DND-41 (cell line): ENCODE measurements at regions not wholly inside any gene's neighbourhood (a gene's known extent, or its start where the extent isn't known, plus 50 kb on each side); places are given as distances from the start of the nearest gene placed in this dataset.

ENCODE experiments used
- ATAC-seq: fragments of 200-7000 bp; cut with Tn5 transposase; 3 replicates; pipeline ENCODE4 v1.9.1; 2021; ENCODE audit warnings: low read depth; ENCODE audit not compliant: insufficient read depth
- DNase-seq: peaks from one replicate; pipeline ENCODE4 v3.0.0-alpha.2; 2020
- H2AFZ ChIP-seq: 2 replicates; pipeline ENCODE4 v1.6.0; 2012; ENCODE audit warnings: low read depth, low read length
- H3K27ac ChIP-seq: 2 replicates; pipeline ENCODE4 v1.5.1; 2012; ENCODE audit warnings: low read length, inconsistent platforms
- H3K27me3 ChIP-seq: fragments of 200-600 bp; sonication (generic); 2 replicates; pipeline ENCODE4 v1.6.0; 2012; ENCODE audit warnings: low read length, mild to moderate bottlenecking, inconsistent platforms; ENCODE audit not compliant: insufficient read depth, poor library complexity
- H3K36me3 ChIP-seq: 2 replicates; pipeline ENCODE4 v1.5.1; 2012; ENCODE audit warnings: low read length, inconsistent platforms; ENCODE audit not compliant: insufficient read depth
- H3K4me1 ChIP-seq: 2 replicates; pipeline ENCODE4 v1.5.1; 2012; ENCODE audit warnings: mild to moderate bottlenecking, low read length; ENCODE audit not compliant: insufficient read depth
- H3K4me2 ChIP-seq: 2 replicates; pipeline ENCODE4 v1.6.0; 2012; ENCODE audit warnings: mild to moderate bottlenecking, moderate library complexity, low read length, inconsistent platforms; ENCODE audit not compliant: insufficient read depth
- H3K4me3 ChIP-seq, 2 experiments: fragments of 200-600 bp in 1 of 2; shearing (Covaris generic) in 1 of 2; 2 replicates each; pipeline ENCODE4 v1.5.1; 2012 to 2016; ENCODE audit warnings: inconsistent platforms in 2 of 2, low read length in 2 of 2, mild to moderate bottlenecking in 2 of 2, low read depth in 1 of 2, moderate library complexity in 1 of 2
- H3K79me2 ChIP-seq: 2 replicates; pipeline ENCODE4 v1.6.0; 2012; ENCODE audit warnings: low read length, inconsistent platforms; ENCODE audit not compliant: insufficient read depth
- H3K9ac ChIP-seq: 2 replicates; pipeline ENCODE4 v1.6.0; 2012; ENCODE audit warnings: low read depth, mild to moderate bottlenecking, inconsistent platforms, low read length, moderate library complexity
- H3K9me3 ChIP-seq: 2 replicates; pipeline ENCODE4 v1.5.1; 2012; ENCODE audit warnings: low read length, moderate library complexity, mild to moderate bottlenecking, inconsistent platforms; ENCODE audit not compliant: insufficient read depth, severe bottlenecking
- H4K20me1 ChIP-seq: 2 replicates; pipeline ENCODE4 v1.6.0; 2012; ENCODE audit warnings: low read length; ENCODE audit not compliant: insufficient read depth
- CTCF ChIP-seq: IDR thresholded peaks from 2 replicates; pipeline ENCODE4 v1.5.1; 2012; ENCODE audit warnings: borderline replicate concordance, low read length, moderate library complexity, mild to moderate bottlenecking; ENCODE audit not compliant: poor library complexity, severe bottlenecking; ENCODE audit errors: extremely low read depth
- EZH2 ChIP-seq: IDR thresholded peaks from 3 replicates; pipeline ENCODE4 v1.6.1; 2012; ENCODE audit warnings: borderline replicate concordance, low read depth, mild to moderate bottlenecking, moderate library complexity, low read length, inconsistent platforms; ENCODE audit not compliant: severe bottlenecking

GRCh38 chr11:80074837-80075236 is 634.0 kb upstream of the TENM4 start:
- no peaks in the 10 kb centered on the region for H3K36me3 ChIP-seq
- no peak overlapping the region for H3K27ac ChIP-seq
- H3K4me2 ChIP-seq: no peak overlapping the region
- no peak for DNase-seq
- no peaks in the 10 kb centered on the region for H3K27me3 ChIP-seq
- no peak overlapping the region for H3K9ac ChIP-seq
- no peak overlapping the region for H2AFZ ChIP-seq
- no peaks in the 10 kb centered on the region for H3K79me2 ChIP-seq
- ATAC-seq: no peak
- no peaks in the 10 kb centered on the region for H4K20me1 ChIP-seq
- TF ChIP-seq CTCF (no peak), EZH2 (no peak)
- no peak overlapping the region for H3K4me3 ChIP-seq
- no peaks in the 10 kb centered on the region for H3K9me3 ChIP-seq
- H3K4me1 ChIP-seq: no peaks in the 10 kb centered on the region

GRCh38 chr11:80066291-80066690 is 625.5 kb upstream of the TENM4 start:
- no peaks in the 10 kb centered on the region for H3K27me3 ChIP-seq
- ATAC-seq (no peak), DNase-seq (no peak)
- no peak overlapping the region for H3K4me2 ChIP-seq
- no peak overlapping the region for H3K27ac ChIP-seq
- TF ChIP-seq CTCF: no peak
- no peak for TF ChIP-seq EZH2
- H3K79me2 ChIP-seq: no peaks in the 10 kb centered on the region
- no peaks in the 10 kb centered on the region for H3K4me1 ChIP-seq
- no peaks in the 10 kb centered on the region for H3K36me3 ChIP-seq
- H2AFZ ChIP-seq: no peak overlapping the region
- no peak overlapping the region for H3K4me3 ChIP-seq
- no peaks in the 10 kb centered on the region for H4K20me1 ChIP-seq
- H3K9me3 ChIP-seq: no peaks in the 10 kb centered on the region
- no peak overlapping the region for H3K9ac ChIP-seq

- no peak overlapping the region for H2AFZ ChIP-seq
- DNase-seq: no peak
- no peak overlapping the region for H3K27ac ChIP-seq
- H3K36me3 ChIP-seq: no peaks in the 10 kb centered on the region
- no peak for ATAC-seq
- no peak for TF ChIP-seq CTCF
- TF ChIP-seq EZH2: no peak
- no peak overlapping the region for H3K4me2 ChIP-seq
- H3K4me1 ChIP-seq: no peaks in the 10 kb centered on the region
- H3K9me3 ChIP-seq: no peaks in the 10 kb centered on the region
- H4K20me1 ChIP-seq: no peaks in the 10 kb centered on the region
- H3K4me3 ChIP-seq: no peak overlapping the region
- H3K27me3 ChIP-seq: no peaks in the 10 kb centered on the region
- H3K79me2 ChIP-seq: no peaks in the 10 kb centered on the region
- no peak overlapping the region for H3K9ac ChIP-seq
These were observed 624.3 kb upstream of the TENM4 start for GRCh38 chr11:80065086-80065485.

- Histone ChIP-seq H2AFZ (no peak overlapping the region), H3K27me3 (no peaks in the 10 kb centered on the region), H3K4me1 (no peaks in the 10 kb centered on the region), H4K20me1 (no peaks in the 10 kb centered on the region), H3K4me3 (no peak overlapping the region), H3K4me2 (no peak overlapping the region), H3K9ac (no peak overlapping the region), H3K36me3 (no peaks in the 10 kb centered on the region), H3K27ac (no peak overlapping the region), H3K9me3 (no peaks in the 10 kb centered on the region), H3K79me2 (no peaks in the 10 kb centered on the region)
- TF ChIP-seq EZH2 (no peak), CTCF (no peak)
- ATAC-seq (no peak), DNase-seq (no peak)
These were observed 620.2 kb upstream of the TENM4 start for GRCh38 chr11:80061056-80061455.
